OCI-LY7 (cell line): ENCODE measurements at regions not wholly inside any gene's neighbourhood (a gene's known extent, or its start where the extent isn't known, plus 50 kb on each side); places are given as distances from the start of the nearest gene placed in this dataset.

Experiments used
- CTCF ChIP-seq: fragments of 200-600 bp; sonication (generic); conservative IDR thresholded peaks from 2 replicates; pipeline ENCODE4 v1.5.1; 2014; ENCODE audit warnings: mild to moderate bottlenecking, antibody characterized with exemption, low read length, moderate library complexity, mixed read lengths
- EZH2phosphoT487 ChIP-seq: fragments of 200-600 bp; sonication (generic); IDR thresholded peaks from 2 replicates; pipeline ENCODE4 v1.6.1; 2018; ENCODE audit warnings: low read depth, borderline replicate concordance, mild to moderate bottlenecking, mixed run types, antibody characterized with exemption, low read length, moderate library complexity, mixed read lengths

- no peak for TF ChIP-seq CTCF
- no peak for TF ChIP-seq EZH2phosphoT487
These were observed 1491.2 kb upstream of the PCDH20 start for GRCh38 chr13:62906896-62907295.
